GM12875 (cell line): ENCODE measurements at regions not wholly inside any gene's neighbourhood (a gene's known extent, or its start where the extent isn't known, plus 50 kb on each side); places are given as distances from the start of the nearest gene placed in this dataset.
"Not testable (repeated sequence)": the region's sequence is repeated elsewhere in the genome, so short reads cannot be mapped to it uniquely, and the experiment has no call there.

ENCODE experiments used
- H3K4me3 ChIP-seq: one replicate; pipeline ENCODE4 v1.5.1; 2011; ENCODE audit warnings: low read depth, low read length, control low read depth
- TF ChIP-seq, protein P1 (sequence below): IDR thresholded peaks from 2 replicates; pipeline ENCODE4 v1.5.1; 2011; ENCODE audit warnings: low read depth, mild to moderate bottlenecking, control low read depth, inconsistent platforms, low read length, moderate library complexity, borderline replicate concordance; ENCODE audit not compliant: insufficient read depth

DNA sequence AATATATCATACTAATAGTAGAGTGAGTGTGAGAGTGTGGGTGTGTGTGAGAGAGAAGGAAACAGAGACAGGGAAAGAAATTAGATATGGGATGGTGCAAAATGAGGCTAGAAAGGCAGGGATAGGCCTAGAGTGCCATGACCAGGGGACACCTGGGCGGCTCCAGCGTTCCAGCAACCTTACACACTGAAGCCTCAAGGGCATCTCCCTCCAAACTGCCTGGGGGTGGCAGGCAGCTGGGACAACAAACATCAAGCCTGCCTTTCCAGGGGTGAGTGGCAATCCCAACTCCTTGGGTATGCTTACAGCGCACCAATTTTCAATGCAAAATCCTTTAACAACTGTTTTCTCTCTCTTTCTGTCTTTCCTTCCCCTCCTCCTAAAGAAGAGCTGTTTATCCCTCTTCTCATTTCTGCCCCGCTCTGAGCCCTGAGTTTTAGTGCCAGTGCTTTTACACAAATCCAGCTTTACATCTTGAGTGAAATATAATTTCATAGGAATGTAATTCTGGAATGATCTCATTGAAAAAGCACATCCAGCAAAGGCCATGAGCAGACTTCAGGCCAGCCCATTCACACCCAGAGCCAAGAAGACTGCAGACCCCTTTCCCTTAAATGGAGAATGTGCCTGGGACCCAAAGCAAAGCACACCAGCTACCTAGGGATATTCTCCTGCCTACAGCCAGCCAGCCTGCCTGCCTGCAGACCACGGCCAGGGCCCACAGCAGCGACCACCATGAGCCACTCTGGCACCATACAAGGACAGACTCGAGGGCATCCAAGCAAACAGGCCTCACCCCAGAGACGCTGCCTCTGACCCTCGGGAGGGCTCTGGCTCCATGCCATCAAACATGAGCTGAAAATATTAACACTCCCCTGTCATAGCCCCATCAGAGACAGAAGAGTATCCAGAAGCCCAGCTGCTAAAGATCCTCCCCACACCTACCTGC is 90.3 kb downstream of the RPL27A start:
- TF ChIP-seq, protein P1, sequence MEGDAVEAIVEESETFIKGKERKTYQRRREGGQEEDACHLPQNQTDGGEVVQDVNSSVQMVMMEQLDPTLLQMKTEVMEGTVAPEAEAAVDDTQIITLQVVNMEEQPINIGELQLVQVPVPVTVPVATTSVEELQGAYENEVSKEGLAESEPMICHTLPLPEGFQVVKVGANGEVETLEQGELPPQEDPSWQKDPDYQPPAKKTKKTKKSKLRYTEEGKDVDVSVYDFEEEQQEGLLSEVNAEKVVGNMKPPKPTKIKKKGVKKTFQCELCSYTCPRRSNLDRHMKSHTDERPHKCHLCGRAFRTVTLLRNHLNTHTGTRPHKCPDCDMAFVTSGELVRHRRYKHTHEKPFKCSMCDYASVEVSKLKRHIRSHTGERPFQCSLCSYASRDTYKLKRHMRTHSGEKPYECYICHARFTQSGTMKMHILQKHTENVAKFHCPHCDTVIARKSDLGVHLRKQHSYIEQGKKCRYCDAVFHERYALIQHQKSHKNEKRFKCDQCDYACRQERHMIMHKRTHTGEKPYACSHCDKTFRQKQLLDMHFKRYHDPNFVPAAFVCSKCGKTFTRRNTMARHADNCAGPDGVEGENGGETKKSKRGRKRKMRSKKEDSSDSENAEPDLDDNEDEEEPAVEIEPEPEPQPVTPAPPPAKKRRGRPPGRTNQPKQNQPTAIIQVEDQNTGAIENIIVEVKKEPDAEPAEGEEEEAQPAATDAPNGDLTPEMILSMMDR = no peak
- no peak overlapping the region for H3K4me3 ChIP-seq

DNA sequence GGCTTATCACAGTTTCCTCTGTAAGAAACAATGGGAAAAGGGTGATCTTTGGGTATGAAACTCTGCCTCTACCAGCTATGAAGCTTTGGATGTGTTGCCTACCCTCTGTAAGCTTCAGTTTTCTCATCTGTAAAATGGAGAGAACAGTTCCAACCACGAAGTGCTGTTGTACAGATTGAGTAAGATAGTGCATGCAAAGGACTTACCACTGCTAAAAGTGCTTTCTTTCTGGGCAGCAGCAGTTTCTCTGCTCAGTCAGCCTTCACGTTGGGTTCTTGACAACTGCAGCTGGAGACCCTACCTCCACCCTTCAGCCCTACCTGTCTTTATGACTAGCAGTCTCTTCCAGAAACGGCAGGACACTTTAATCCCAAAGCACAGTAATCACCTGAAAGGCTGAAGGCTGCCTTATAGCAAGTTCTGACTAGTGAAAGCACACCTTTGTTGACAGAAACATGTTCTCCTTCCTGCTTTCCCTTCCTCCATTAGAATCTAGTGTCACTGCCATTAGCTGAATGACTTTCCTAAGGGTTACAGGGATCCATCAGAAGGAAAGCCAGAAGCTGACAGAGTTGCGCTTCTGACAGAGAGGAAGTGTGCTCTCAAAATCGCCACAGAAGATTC is 91.4 kb downstream of the RPL27A start:
- TF ChIP-seq, protein P1 = no peak
- H3K4me3 ChIP-seq = no peak overlapping the region

DNA sequence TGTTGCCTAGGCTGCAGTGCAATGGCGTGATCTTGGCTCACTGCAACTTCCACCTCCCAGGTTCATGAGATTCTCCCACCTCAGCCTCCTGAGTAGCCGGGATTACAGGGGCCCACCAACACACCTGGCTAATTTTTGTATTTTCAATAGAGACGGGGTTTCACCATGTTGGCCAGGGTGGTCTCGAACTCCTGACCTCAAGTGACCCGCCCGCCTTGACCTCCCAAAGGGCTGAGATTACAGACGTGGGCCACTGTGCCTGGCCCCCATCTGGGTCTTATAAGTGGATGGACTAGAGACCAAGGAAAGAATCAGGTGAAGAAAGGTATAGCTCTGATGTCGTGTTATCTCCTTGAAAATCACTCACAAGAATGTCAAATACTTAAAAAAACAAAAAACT is 92.3 kb downstream of the RPL27A start:
- not testable (repeated sequence) for H3K4me3 ChIP-seq

DNA sequence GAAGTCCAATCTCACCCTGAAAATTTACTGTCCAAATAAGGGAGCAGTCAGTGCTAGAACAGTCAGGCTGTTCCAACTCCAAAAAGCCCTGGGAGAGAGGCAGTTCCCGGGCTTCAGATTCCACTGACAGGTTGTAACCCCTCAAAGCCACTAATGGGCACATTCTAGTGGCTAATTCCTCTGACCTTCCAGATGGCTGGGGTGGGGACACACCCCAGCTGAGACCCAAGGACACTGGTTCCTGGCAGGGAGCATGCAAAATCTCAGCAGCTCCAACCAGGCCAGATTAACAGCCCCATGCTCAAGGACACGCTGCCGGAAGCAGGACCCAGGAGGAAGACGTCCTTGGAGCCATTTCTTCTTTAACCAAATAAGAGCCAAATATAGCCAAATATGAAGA is 92.7 kb downstream of the RPL27A start:
- H3K4me3 ChIP-seq = no peak overlapping the region
- TF ChIP-seq, protein P1 = no peak

DNA sequence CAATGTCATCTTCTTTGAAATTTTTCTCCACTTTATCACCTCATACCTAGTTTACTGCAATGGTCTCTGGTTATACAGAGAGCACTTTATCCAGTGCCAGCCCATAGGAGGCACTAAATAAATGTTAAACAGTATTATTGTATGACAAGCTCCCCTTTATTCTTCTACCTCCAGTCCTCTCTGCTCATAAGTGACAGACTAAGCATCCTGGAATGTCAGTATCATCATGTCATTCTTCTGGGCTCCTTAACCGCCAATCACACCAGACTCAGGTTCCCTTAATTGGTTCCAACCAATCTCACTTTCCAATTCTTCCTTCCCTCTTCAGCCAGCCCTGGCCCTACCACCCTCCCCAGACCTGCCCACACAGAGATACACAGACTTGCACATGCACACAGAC is 93.1 kb downstream of the RPL27A start:
- no peak overlapping the region for H3K4me3 ChIP-seq
- TF ChIP-seq, protein P1 = no peak

DNA sequence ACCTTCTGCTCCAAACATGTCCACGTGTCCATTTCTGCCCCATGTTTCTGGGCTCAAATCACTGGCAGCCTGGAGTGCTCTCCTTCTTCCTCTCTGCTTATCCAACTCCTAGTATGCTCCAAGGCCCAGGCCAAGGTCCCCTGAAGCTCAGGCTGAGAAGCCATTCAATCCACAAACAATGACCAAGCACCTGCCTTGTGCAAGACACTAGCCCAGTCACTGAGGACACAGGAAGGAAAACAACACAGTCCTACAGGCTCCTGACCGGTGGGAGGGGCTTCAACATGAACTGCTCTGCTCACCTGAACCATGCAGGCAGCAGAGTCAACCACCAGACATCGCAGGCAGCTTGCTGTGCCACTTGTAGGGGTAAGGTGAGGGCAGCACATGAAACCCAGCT is 93.6 kb downstream of the RPL27A start:
- TF ChIP-seq, protein P1 = no peak
- H3K4me3 ChIP-seq = no peak overlapping the region

DNA sequence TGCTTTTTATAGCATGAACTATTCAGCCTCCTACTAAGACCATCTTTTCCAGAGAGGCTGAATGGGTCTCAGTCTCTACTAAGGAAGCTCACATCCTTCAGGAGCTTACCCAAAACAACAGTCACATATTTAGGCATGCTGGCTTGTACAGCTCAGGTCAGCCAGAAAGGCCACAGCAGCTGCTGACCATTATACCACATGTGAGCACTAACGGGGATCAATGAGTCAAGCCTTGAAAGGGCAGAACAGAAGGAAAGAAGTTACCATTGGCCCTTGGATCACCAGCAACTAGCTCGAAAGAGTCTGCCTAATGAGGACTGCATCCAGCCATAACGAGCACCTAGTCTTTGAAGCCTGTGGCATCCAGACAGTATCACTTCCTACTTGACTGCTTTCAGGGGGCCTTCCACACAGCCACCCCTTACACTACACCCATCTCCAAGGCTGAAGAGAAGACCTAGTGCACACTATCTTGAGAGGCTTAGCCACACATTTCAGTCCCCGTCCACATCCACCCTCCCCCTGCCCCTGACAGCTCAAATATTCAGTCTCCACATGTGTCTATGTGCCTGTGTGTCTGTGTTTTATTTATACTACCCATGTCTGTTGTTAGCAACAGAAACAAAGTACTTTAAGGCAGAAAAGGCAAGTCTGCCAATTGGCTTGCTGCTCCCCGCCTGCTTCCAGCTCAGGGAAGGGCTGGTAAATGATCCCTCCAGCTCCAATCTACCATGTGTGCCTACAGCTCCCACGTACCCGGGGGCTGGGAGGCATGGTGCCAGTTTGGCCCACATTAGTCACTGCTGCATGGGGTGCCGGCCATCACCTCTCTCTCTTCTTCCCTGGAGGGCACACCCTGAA is 95.5 kb downstream of the RPL27A start:
- no peak overlapping the region for H3K4me3 ChIP-seq
- TF ChIP-seq, protein P1 = no peak
